GM13976 (cell line): ENCODE measurements at regions not wholly inside any gene's neighbourhood (a gene's known extent, or its start where the extent isn't known, plus 50 kb on each side); places are given as distances from the start of the nearest gene placed in this dataset.

ENCODE experiments used
- DNase-seq: peaks from one replicate; pipeline ENCODE4 v3.0.0; 2012; ENCODE audit warnings: low spot score
- CTCF ChIP-seq: IDR thresholded peaks from 2 replicates; pipeline ENCODE4 v1.5.1; 2012; ENCODE audit warnings: borderline replicate concordance, mild to moderate bottlenecking; ENCODE audit not compliant: insufficient read depth; ENCODE audit errors: extremely low read depth, missing control alignments, control extremely low read depth
- in situ Hi-C: fragments of 300-500 bp; cut with MboI; formaldehyde crosslinking; loops from one replicate; pipeline ENCODE4 v1.12.0; 2022; ENCODE audit warnings: low sequenced_read_pairs, mixed read lengths, inconsistent platforms; ENCODE audit not compliant: unreplicated experiment

GRCh38 chrX:9164086-9164485 is 130.2 kb upstream of the FAM9B start:
- TF ChIP-seq CTCF: no peak
- DNase-seq: no peak
- in situ Hi-C loops: no loop called here

GRCh38 chrX:9164533-9165426 is 130.9 kb upstream of the FAM9B start:
- no peak for TF ChIP-seq CTCF
- in situ Hi-C loops: no loop called here
- DNase-seq: no peak

- in situ Hi-C loops: no loop called here
- no peak for TF ChIP-seq CTCF
- no peak for DNase-seq
Measured at GRCh38 chrX:9166584-9166944, 132.6 kb upstream of the FAM9B start.

- TF ChIP-seq CTCF: no peak
- DNase-seq: no peak
- in situ Hi-C loops: no loop called here
Measured at GRCh38 chrX:9171841-9172463, 138.0 kb upstream of the FAM9B start.

- DNase-seq: no peak
- TF ChIP-seq CTCF: no peak
- in situ Hi-C loops: no loop called here
Measured at GRCh38 chrX:9172464-9172850, 138.5 kb upstream of the FAM9B start.

- no peak for TF ChIP-seq CTCF
- no peak for DNase-seq
- in situ Hi-C loops: no loop called here
Measured at GRCh38 chrX:9180623-9181022, 146.7 kb upstream of the FAM9B start.
